GM23248 (cell line): ENCODE measurements at regions not wholly inside any gene's neighbourhood (a gene's known extent, or its start where the extent isn't known, plus 50 kb on each side); places are given as distances from the start of the nearest gene placed in this dataset.

Source experiments
- DNase-seq: peaks from one replicate; pipeline ENCODE4 v3.0.0-alpha.2; 2015
- H2AFZ ChIP-seq: fragments of 200-600 bp; sonication (generic); 2 replicates; pipeline ENCODE4 v1.6.1; 2016; ENCODE audit warnings: antibody characterized with exemption
- H3F3A ChIP-seq: fragments of 200-600 bp; sonication (generic); 2 replicates; pipeline ENCODE4 v1.6.1; 2016; ENCODE audit warnings: mild to moderate bottlenecking, antibody characterized with exemption, mixed run types; ENCODE audit not compliant: insufficient read depth
- H3K27ac ChIP-seq: fragments of 200-600 bp; sonication (generic); 2 replicates; pipeline ENCODE4 v1.5.1; 2016; ENCODE audit warnings: mild to moderate bottlenecking
- H3K27me3 ChIP-seq: fragments of 200-600 bp; sonication (generic); replicated peaks from 2 replicates; pipeline ENCODE4 v1.6.1; 2016; ENCODE audit warnings: mild to moderate bottlenecking; ENCODE audit not compliant: insufficient read depth
- H3K36me3 ChIP-seq: fragments of 200-600 bp; sonication (generic); 2 replicates; pipeline ENCODE4 v1.6.1; 2016; ENCODE audit warnings: low read depth, mild to moderate bottlenecking
- H3K4me1 ChIP-seq: fragments of 200-600 bp; sonication (generic); 2 replicates; pipeline ENCODE4 v1.6.1; 2016; ENCODE audit warnings: mild to moderate bottlenecking; ENCODE audit not compliant: insufficient read depth
- H3K4me2 ChIP-seq: fragments of 200-600 bp; sonication (generic); one replicate; pipeline ENCODE4 v1.6.1; 2016; ENCODE audit warnings: mild to moderate bottlenecking; ENCODE audit not compliant: unreplicated experiment
- H3K4me3 ChIP-seq: fragments of 200-600 bp; sonication (generic); 2 replicates; pipeline ENCODE4 v1.5.1; 2016; ENCODE audit warnings: mild to moderate bottlenecking
- H3K79me2 ChIP-seq: fragments of 200-600 bp; sonication (generic); 2 replicates; pipeline ENCODE4 v1.6.1; 2016; ENCODE audit warnings: mild to moderate bottlenecking; ENCODE audit not compliant: insufficient read depth
- H3K9ac ChIP-seq: fragments of 200-600 bp; sonication (generic); 2 replicates; pipeline ENCODE4 v1.6.1; 2016; ENCODE audit warnings: mild to moderate bottlenecking
- H3K9me2 ChIP-seq: fragments of 200-600 bp; sonication (generic); 2 replicates; pipeline ENCODE4 v1.6.1; 2016; ENCODE audit warnings: mixed run types, mild to moderate bottlenecking, moderate library complexity; ENCODE audit not compliant: insufficient read depth
- H3K9me3 ChIP-seq: fragments of 200-600 bp; sonication (generic); one replicate; pipeline ENCODE4 v1.6.1; 2017; ENCODE audit warnings: low read depth
- H4K20me1 ChIP-seq: fragments of 200-600 bp; sonication (generic); 2 replicates; pipeline ENCODE4 v1.6.0; 2016; ENCODE audit not compliant: insufficient read depth
- EZH2 ChIP-seq: fragments of 200-600 bp; sonication (generic); IDR thresholded peaks from 2 replicates; pipeline ENCODE4 v1.6.1; 2018; ENCODE audit warnings: antibody characterized with exemption, mild to moderate bottlenecking; ENCODE audit not compliant: insufficient read depth, poor library complexity, severe bottlenecking
- EZH2phosphoT487 ChIP-seq: fragments of 200-600 bp; sonication (generic); IDR thresholded peaks from 2 replicates; pipeline ENCODE4 v1.6.1; 2018; ENCODE audit warnings: antibody characterized with exemption, moderate library complexity, mild to moderate bottlenecking, low read depth; ENCODE audit not compliant: insufficient read depth
- WGBS, 2 experiments: methylation state at CpG; one replicate each; pipeline ENCODE4 v1.1.6; 2015 to 2017; ENCODE audit warnings: low lambda C conversion rate in 2 of 2, low coverage in 1 of 2; ENCODE audit errors: missing lambda C conversion rate in 2 of 2; 5-methylcytosine and 5-hydroxymethylcytosine counted together
- in situ Hi-C: fragments of 300-500 bp; cut with MboI; formaldehyde crosslinking; loops from 2 replicates; pipeline ENCODE4 v1.15.0; 2020

- no peak overlapping the region for H3K4me3 ChIP-seq
- H2AFZ ChIP-seq: no peak overlapping the region
- H3K27me3 ChIP-seq: peaks cover 16% of the 10 kb centered on the region; the same call in 1 of the 2 replicates
- no peak overlapping the region for H3K27ac ChIP-seq
- no peaks in the 10 kb centered on the region for H3K4me1 ChIP-seq
- no peaks in the 10 kb centered on the region for H4K20me1 ChIP-seq
- TF ChIP-seq EZH2: no peak
- WGBS, 2 experiments: 89 to 92% methylated on average over 2 of the region's 2 CpGs
- H3K9me2 ChIP-seq: no peaks in the 10 kb centered on the region
- H3K79me2 ChIP-seq: no peaks in the 10 kb centered on the region
- no peaks in the 10 kb centered on the region for H3F3A ChIP-seq
- no peaks in the 10 kb centered on the region for H3K9me3 ChIP-seq
- DNase-seq: no peak
- no peak overlapping the region for H3K9ac ChIP-seq
- no peaks in the 10 kb centered on the region for H3K36me3 ChIP-seq
- no peak overlapping the region for H3K4me2 ChIP-seq
- in situ Hi-C loops: no loop called here
These were observed 68.5 kb upstream of the BEGAIN start for GRCh38 chr14:100655741-100656085.

GRCh38 chr14:100656996-100657395, 69.7 kb upstream of the DLK1 start:
- no peak for DNase-seq
- no peaks in the 10 kb centered on the region for H3K9me3 ChIP-seq
- in situ Hi-C loops: no loop called here
- H3K27me3 ChIP-seq: peaks cover 16% of the 10 kb centered on the region; the same call in 1 of the 2 replicates
- H3K9me2 ChIP-seq: no peaks in the 10 kb centered on the region
- TF ChIP-seq EZH2: no peak
- TF ChIP-seq EZH2phosphoT487: no peak
- H3K36me3 ChIP-seq: no peaks in the 10 kb centered on the region
- no peak overlapping the region for H3K4me2 ChIP-seq
- H3K79me2 ChIP-seq: no peaks in the 10 kb centered on the region
- no peaks in the 10 kb centered on the region for H3K4me1 ChIP-seq
- no peak overlapping the region for H3K27ac ChIP-seq
- no peak overlapping the region for H2AFZ ChIP-seq
- no peaks in the 10 kb centered on the region for H3F3A ChIP-seq
- no peak overlapping the region for H3K9ac ChIP-seq
- 76 to 77% methylated on average over 15 of the region's 15 CpGs for WGBS, 2 experiments
- no peak overlapping the region for H3K4me3 ChIP-seq
- no peaks in the 10 kb centered on the region for H4K20me1 ChIP-seq

GRCh38 chr14:100657780-100658179, 68.9 kb upstream of the DLK1 start:
- H3K4me1 ChIP-seq: no peaks in the 10 kb centered on the region
- no peaks in the 10 kb centered on the region for H4K20me1 ChIP-seq
- H3K9ac ChIP-seq: no peak overlapping the region
- H3K36me3 ChIP-seq: no peaks in the 10 kb centered on the region
- no peak overlapping the region for H2AFZ ChIP-seq
- 63 to 77% methylated on average over 4 of the region's 4 CpGs for WGBS, 2 experiments
- TF ChIP-seq EZH2: no peak
- no peak for TF ChIP-seq EZH2phosphoT487
- H3K9me2 ChIP-seq: no peaks in the 10 kb centered on the region
- H3K27ac ChIP-seq: no peak overlapping the region
- no peaks in the 10 kb centered on the region for H3F3A ChIP-seq
- no peaks in the 10 kb centered on the region for H3K9me3 ChIP-seq
- H3K79me2 ChIP-seq: no peaks in the 10 kb centered on the region
- H3K27me3 ChIP-seq: peaks cover 16% of the 10 kb centered on the region; the same call in 1 of the 2 replicates
- in situ Hi-C loops: no loop called here
- no peak overlapping the region for H3K4me3 ChIP-seq
- no peak overlapping the region for H3K4me2 ChIP-seq
- no peak for DNase-seq

- in situ Hi-C loops: no loop called here
- H3K36me3 ChIP-seq: no peaks in the 10 kb centered on the region
- TF ChIP-seq EZH2phosphoT487: no peak
- TF ChIP-seq EZH2: no peak
These were observed 68.4 kb upstream of the DLK1 start for GRCh38 chr14:100658181-100658886.

More at GRCh38 chr14:100658181-100658886, 68.4 kb upstream of the DLK1 start:
- H3K9me2 ChIP-seq: no peaks in the 10 kb centered on the region
- H3K9me3 ChIP-seq: no peaks in the 10 kb centered on the region
- H3F3A ChIP-seq: no peaks in the 10 kb centered on the region
- H3K79me2 ChIP-seq: no peaks in the 10 kb centered on the region
- no peaks in the 10 kb centered on the region for H4K20me1 ChIP-seq
- H3K4me1 ChIP-seq: no peaks in the 10 kb centered on the region
- no peak overlapping the region for H3K4me2 ChIP-seq
- no peak overlapping the region for H3K4me3 ChIP-seq
- no peak overlapping the region for H3K9ac ChIP-seq
- H3K27ac ChIP-seq: no peak overlapping the region
- H3K27me3 ChIP-seq: peaks cover 16% of the 10 kb centered on the region; the same call in 1 of the 2 replicates
- WGBS, 2 experiments: 47% methylated on average over 4 to 6 of the region's 6 CpGs
- DNase-seq: no peak
- no peak overlapping the region for H2AFZ ChIP-seq
